Thymus (tissue), 11 donors: ENCODE measurements at regions not wholly inside any gene's neighbourhood (a gene's known extent, or its start where the extent isn't known, plus 50 kb on each side); places are given as distances from the start of the nearest gene placed in this dataset.
"Not testable (repeated sequence)": the region's sequence is repeated elsewhere in the genome, so short reads cannot be mapped to it uniquely, and the experiment has no call there.

Experiments used
- DNase-seq, 9 donors: peaks; one replicate each; pipeline ENCODE4 v3.0.0-alpha.2; 2013; ENCODE audit warnings: low spot score in 9 of 9, low read depth in 6 of 9, missing footprints in 1 of 9
- H3K27ac ChIP-seq, 2 donors: one replicate each; pipeline ENCODE4 v1.5.1; 2013; ENCODE audit warnings: control low read depth in 1 of 2, low read depth in 1 of 2, low read length in 1 of 2, mild to moderate bottlenecking in 1 of 2, moderate library complexity in 1 of 2
- H3K27me3 ChIP-seq, 2 donors: one replicate each; pipeline ENCODE4 v1.5.1; 2013; ENCODE audit warnings: low read length in 1 of 2; ENCODE audit not compliant: control insufficient read depth in 2 of 2, insufficient read depth in 1 of 2
- H3K36me3 ChIP-seq, 2 donors: one replicate each; pipeline ENCODE4 v1.5.1; 2013; ENCODE audit warnings: low read length in 1 of 2, mild to moderate bottlenecking in 1 of 2, moderate library complexity in 1 of 2; ENCODE audit not compliant: control insufficient read depth in 2 of 2, insufficient read depth in 2 of 2
- H3K4me1 ChIP-seq, 2 donors: one replicate each; pipeline ENCODE4 v1.5.1; 2013; ENCODE audit warnings: low read length in 2 of 2; ENCODE audit not compliant: control insufficient read depth in 2 of 2, insufficient read depth in 2 of 2
- H3K4me3 ChIP-seq, 2 donors: one replicate each; pipeline ENCODE4 v1.5.1; 2013; ENCODE audit warnings: low read length in 2 of 2, control low read depth in 1 of 2, mild to moderate bottlenecking in 1 of 2
- H3K9me3 ChIP-seq, 2 donors: one replicate each; pipeline ENCODE4 v1.5.1; 2013; ENCODE audit warnings: low read length in 1 of 2, mild to moderate bottlenecking in 1 of 2; ENCODE audit not compliant: control insufficient read depth in 2 of 2, insufficient read depth in 1 of 2
- WGBS: extraction: QIAGEN DNeasy Blood & Tissue Kit; methylation state at CpG from one replicate; pipeline ENCODE4 v1.1.7; 2013; 5-methylcytosine and 5-hydroxymethylcytosine counted together
- donor health status: healthy.

- Histone ChIP-seq H3K9me3 (no peaks in the 10 kb centered on the region), H3K4me1 (no peaks in the 10 kb centered on the region), H3K27ac (no peak overlapping the region), H3K4me3 (no peak overlapping the region), H3K27me3 (no peaks in the 10 kb centered on the region), H3K36me3 (no peaks in the 10 kb centered on the region)
- DNase-seq, result no peak
- 97% methylated on average over 1 of the region's 1 CpG for WGBS
Observed at GRCh38 chr14:23895053-23895419, 58.5 kb upstream of the DHRS4 start.

- no peak for DNase-seq
- no peaks in the 10 kb centered on the region for H3K27me3 ChIP-seq
- H3K4me3 ChIP-seq, result no peak overlapping the region
- 91% methylated on average over 3 of the region's 3 CpGs for WGBS
- H3K9me3 ChIP-seq, result no peaks in the 10 kb centered on the region
- H3K4me1 ChIP-seq, result no peaks in the 10 kb centered on the region
- H3K36me3 ChIP-seq, result no peaks in the 10 kb centered on the region
- no peak overlapping the region for H3K27ac ChIP-seq
Observed at GRCh38 chr14:23895480-23895879, 58.1 kb upstream of the DHRS4 start.

GRCh38 chr14:23896609-23897153, 56.9 kb upstream of the DHRS4 start:
- Histone ChIP-seq H3K4me3 (no peak overlapping the region), H3K27me3 (no peaks in the 10 kb centered on the region), H3K4me1 (no peaks in the 10 kb centered on the region), H3K36me3 (no peaks in the 10 kb centered on the region), H3K27ac (no peak overlapping the region), H3K9me3 (no peaks in the 10 kb centered on the region)
- no peak for DNase-seq
- 49% methylated on average over 5 of the region's 5 CpGs for WGBS

GRCh38 chr14:23897291-23897690, 56.3 kb upstream of the DHRS4 start:
- H3K36me3 ChIP-seq, DNase-seq, H3K27me3 ChIP-seq, H3K27ac ChIP-seq, H3K4me1 ChIP-seq, H3K9me3 ChIP-seq, H3K4me3 ChIP-seq: not testable (repeated sequence)
- WGBS, result 94% methylated on average over 2 of the region's 2 CpGs

GRCh38 chr14:23898359-23898758, 55.2 kb upstream of the DHRS4 start:
- H3K4me3 ChIP-seq, H3K36me3 ChIP-seq, H3K4me1 ChIP-seq, H3K27ac ChIP-seq, H3K27me3 ChIP-seq, DNase-seq, H3K9me3 ChIP-seq: not testable (repeated sequence)
- 94% methylated on average over 20 of the region's 20 CpGs for WGBS

GRCh38 chr14:23899788-23900187, 53.8 kb upstream of the DHRS4 start:
- Histone ChIP-seq H3K9me3 (no peaks in the 10 kb centered on the region), H3K27me3 (no peaks in the 10 kb centered on the region), H3K27ac (no peak overlapping the region), H3K4me3 (no peak overlapping the region), H3K36me3 (no peaks in the 10 kb centered on the region), H3K4me1 (no peaks in the 10 kb centered on the region)
- 97% methylated on average over 8 of the region's 8 CpGs for WGBS
- DNase-seq, result no peak

GRCh38 chr14:23903442-23903841, 50.1 kb upstream of the DHRS4 start:
- H3K27me3 ChIP-seq, result no peaks in the 10 kb centered on the region
- no peak overlapping the region for H3K27ac ChIP-seq
- 95% methylated on average over 4 of the region's 4 CpGs for WGBS
- H3K4me3 ChIP-seq, result no peak overlapping the region
- H3K4me1 ChIP-seq, result no peaks in the 10 kb centered on the region
- H3K36me3 ChIP-seq, result no peaks in the 10 kb centered on the region
- DNase-seq, result no peak
- H3K9me3 ChIP-seq, result no peaks in the 10 kb centered on the region
